H1 (cell line): ENCODE measurements at regions not wholly inside any gene's neighbourhood (a gene's known extent, or its start where the extent isn't known, plus 50 kb on each side); places are given as distances from the start of the nearest gene placed in this dataset.

Experiments
- CTCF ChIA-PET: fragments of 300-600 bp; sonication (Branson Sonifier 250); formaldehyde crosslinking; loops from one replicate; lab custom pipeline; 2021; ENCODE audit not compliant: partially characterized antibody; lab: Charles Lee
- POLR2A ChIA-PET: fragments of 300-600 bp; sonication (Branson Sonifier 250); formaldehyde crosslinking; loops from one replicate; lab custom pipeline; 2021; ENCODE audit warnings: inconsistent platforms; ENCODE audit not compliant: partially characterized antibody; lab: Charles Lee
- DNase-seq, 2 experiments: peaks; one replicate each; pipeline versions ENCODE4 v3.0.0 to v3.0.0-alpha.2; 2010 to 2022; ENCODE audit warnings: low spot score in 2 of 2, low read depth in 1 of 2, mixed read lengths in 1 of 2
- FAIRE-seq: peaks from 2 replicates; lab custom pipeline; 2011; peaks lifted over from hg19 to GRCh38; lab: Jason Lieb, UNC
- H2AFZ ChIP-seq: 2 replicates; pipeline ENCODE4 v1.8.1; 2012; ENCODE audit warnings: low read length, inconsistent platforms
- H2AK5ac ChIP-seq: 2 replicates; pipeline ENCODE4 v1.6.1; 2013; ENCODE audit warnings: low read depth, low read length
- H2BK120ac ChIP-seq: replicated peaks from 2 replicates; pipeline ENCODE3; 2013; ENCODE audit warnings: low read depth, low read length, inconsistent platforms
- H2BK12ac ChIP-seq: 2 replicates; pipeline ENCODE4 v1.6.1; 2013; ENCODE audit warnings: low read depth, low read length
- H2BK15ac ChIP-seq: 2 replicates; pipeline ENCODE4 v1.6.1; 2013; ENCODE audit warnings: low read length
- H2BK20ac ChIP-seq: 2 replicates; pipeline ENCODE4 v1.6.1; 2013; ENCODE audit warnings: low read length
- H2BK5ac ChIP-seq: 2 replicates; pipeline ENCODE4 v1.6.1; 2013; ENCODE audit warnings: low read depth, low read length
- H3K14ac ChIP-seq: 2 replicates; pipeline ENCODE4 v1.6.1; 2013; ENCODE audit warnings: inconsistent platforms; ENCODE audit not compliant: insufficient read length
- H3K18ac ChIP-seq: 2 replicates; pipeline ENCODE4 v1.6.1; 2013; ENCODE audit warnings: low read length; ENCODE audit errors: extremely low read depth
- H3K23ac ChIP-seq: 2 replicates; pipeline ENCODE4 v1.6.1; 2013; ENCODE audit warnings: inconsistent platforms; ENCODE audit not compliant: insufficient read length
- H3K23me2 ChIP-seq: 2 replicates; pipeline ENCODE4 v1.6.1; 2013; ENCODE audit warnings: low read depth, low read length
- H3K27ac ChIP-seq: 2 replicates; pipeline ENCODE4 v1.6.1; 2011; ENCODE audit warnings: low read depth, low read length, inconsistent platforms
- H3K27me3 ChIP-seq, 4 experiments: replicated peaks in 1 of 4; 1 replicate in 1 of 4; 2 replicates in 3 of 4; pipeline versions ENCODE4 v1.6.1 to v1.8.1; 2011 to 2013; ENCODE audit warnings: low read length in 3 of 4, mild to moderate bottlenecking in 3 of 4, inconsistent platforms in 2 of 4, mixed read lengths in 2 of 4, moderate library complexity in 1 of 4; ENCODE audit not compliant: control insufficient read depth in 3 of 4, insufficient read depth in 3 of 4; ENCODE audit errors: extremely low read depth in 1 of 4
- H3K36me3 ChIP-seq, 4 experiments: 2 replicates each; pipeline versions ENCODE4 v1.6.1 to v1.8.1; 2011 to 2013; ENCODE audit warnings: mild to moderate bottlenecking in 4 of 4, low read length in 3 of 4, moderate library complexity in 2 of 4, control low read depth in 1 of 4, inconsistent platforms in 1 of 4; ENCODE audit not compliant: insufficient read depth in 4 of 4, control insufficient read depth in 2 of 4
- H3K4ac ChIP-seq: replicated peaks from 2 replicates; pipeline ENCODE3; 2013; ENCODE audit warnings: low read length, low read depth, mixed read lengths, inconsistent platforms; ENCODE audit not compliant: insufficient read length
- H3K4me1 ChIP-seq, 4 experiments: replicated peaks in 1 of 4; 1 replicate in 1 of 4; 2 replicates in 3 of 4; pipeline versions ENCODE4 v1.6.1 to v1.8.1; 2011 to 2013; ENCODE audit warnings: low read length in 3 of 4, inconsistent platforms in 2 of 4, mixed read lengths in 1 of 4; ENCODE audit not compliant: insufficient read depth in 4 of 4, control insufficient read depth in 3 of 4
- H3K4me2 ChIP-seq, 2 experiments: 2 replicates each; pipeline versions ENCODE4 v1.6.1 to v1.8.1; 2011 to 2013; ENCODE audit warnings: low read depth in 2 of 2, low read length in 2 of 2, control low read depth in 1 of 2, inconsistent platforms in 1 of 2, mild to moderate bottlenecking in 1 of 2; ENCODE audit not compliant: insufficient read depth in 1 of 2
- H3K4me3 ChIP-seq, 4 experiments: fragments of 200-600, 300-600 bp in 1 of 4; sonication (generic), shearing (Covaris generic), sonication (Bioruptor Twin) in 1 of 4; 2 replicates each; pipeline versions ENCODE4 v1.5.1 to v1.8.1; 2011 to 2016; ENCODE audit warnings: low read length in 4 of 4, low read depth in 3 of 4, control low read depth in 2 of 4, inconsistent platforms in 2 of 4, mild to moderate bottlenecking in 2 of 4, mixed read lengths in 1 of 4, moderate library complexity in 1 of 4; ENCODE audit not compliant: insufficient read depth in 2 of 4; ENCODE audit errors: extremely low read depth in 1 of 4
- H3K56ac ChIP-seq: replicated peaks from 2 replicates; pipeline ENCODE3; 2013; ENCODE audit warnings: low read depth, mild to moderate bottlenecking, mixed read lengths, low read length, inconsistent platforms; ENCODE audit not compliant: insufficient read length
- H3K79me1 ChIP-seq: 2 replicates; pipeline ENCODE4 v1.6.1; 2013; ENCODE audit warnings: low read depth, low read length, control low read depth
- H3K79me2 ChIP-seq, 2 experiments: 2 replicates each; pipeline versions ENCODE4 v1.6.1 to v1.8.1; 2012 to 2013; ENCODE audit warnings: low read length in 2 of 2, mild to moderate bottlenecking in 2 of 2, inconsistent platforms in 1 of 2; ENCODE audit not compliant: insufficient read depth in 2 of 2, control insufficient read depth in 1 of 2
- H3K9ac ChIP-seq, 4 experiments: replicated peaks in 1 of 4; 1 replicate in 1 of 4; 2 replicates in 3 of 4; pipeline versions ENCODE4 v1.6.1 to v1.8.1; 2011 to 2013; ENCODE audit warnings: low read depth in 3 of 4, low read length in 3 of 4, control low read depth in 2 of 4, mild to moderate bottlenecking in 2 of 4, moderate library complexity in 2 of 4, inconsistent platforms in 1 of 4; ENCODE audit errors: extremely low read depth in 1 of 4
- H3K9me3 ChIP-seq, 2 experiments: 2 replicates each; pipeline versions ENCODE4 v1.6.1 to v1.8.1; 2012 to 2013; ENCODE audit warnings: mild to moderate bottlenecking in 2 of 2, moderate library complexity in 2 of 2, control low read depth in 1 of 2, inconsistent platforms in 1 of 2, low read depth in 1 of 2, low read length in 1 of 2, mixed read lengths in 1 of 2; ENCODE audit not compliant: insufficient read depth in 2 of 2
- H4K20me1 ChIP-seq, 2 experiments: replicated peaks in 1 of 2; 2 replicates each; pipeline versions ENCODE3 to v1.8.1; 2011 to 2013; ENCODE audit warnings: inconsistent platforms in 2 of 2, low read length in 2 of 2, mild to moderate bottlenecking in 1 of 2; ENCODE audit not compliant: insufficient read depth in 2 of 2, control insufficient read depth in 1 of 2
- H4K5ac ChIP-seq: 2 replicates; pipeline ENCODE4 v1.6.1; 2013; ENCODE audit warnings: low read length, low read depth, mixed read lengths, inconsistent platforms; ENCODE audit not compliant: insufficient read length
- H4K8ac ChIP-seq: 2 replicates; pipeline ENCODE4 v1.8.0; 2013; ENCODE audit warnings: mild to moderate bottlenecking, moderate library complexity, low read length, inconsistent platforms; ENCODE audit not compliant: insufficient read depth; ENCODE audit errors: extremely low read depth
- H4K91ac ChIP-seq: replicated peaks from 2 replicates; pipeline ENCODE3; 2013; ENCODE audit warnings: low read length, mixed read lengths, inconsistent platforms; ENCODE audit not compliant: insufficient read length
- ASH2L ChIP-seq: fragments of 200-600, 300-600 bp; sonication (generic); IDR thresholded peaks from one replicate; pipeline ENCODE4 v1.7.1; 2017; ENCODE audit warnings: low read length
- ATF2 ChIP-seq: IDR thresholded peaks from 2 replicates; pipeline ENCODE4 v1.6.1; 2012; ENCODE audit warnings: low read length, inconsistent platforms
- BACH1 ChIP-seq: IDR thresholded peaks from 2 replicates; pipeline ENCODE4 v1.6.1; 2012; ENCODE audit warnings: low read length, improper control_type of control experiment
- CBX5 ChIP-seq: fragments of 300-800, 300-1000 bp; sonication (generic); IDR thresholded peaks from 2 replicates; pipeline ENCODE4 v1.7.1; 2016; ENCODE audit warnings: antibody characterized with exemption, low read length, low read depth
- MAX ChIP-seq: IDR thresholded peaks from 2 replicates; pipeline ENCODE4 v1.6.1; 2012; ENCODE audit warnings: inconsistent platforms
- SIX5 ChIP-seq: IDR thresholded peaks from 2 replicates; pipeline ENCODE4 v1.6.1; 2011; ENCODE audit warnings: mild to moderate bottlenecking, low read depth, low read length

GRCh38 chr2:144032566-144032965 lies 487.4 kb downstream of the ZEB2 start:
- Histone ChIP-seq H2AFZ (no peak overlapping the region), H3K4me2 (no peak overlapping the region), H2BK5ac (no peak overlapping the region), H2BK12ac (no peak overlapping the region), H3K23ac (no peak overlapping the region), H3K9me3 (no peaks in the 10 kb centered on the region), H2BK15ac (no peak overlapping the region), H2AK5ac (no peak overlapping the region), H4K8ac (no peak overlapping the region), H2BK20ac (no peak overlapping the region), H3K14ac (no peak overlapping the region), H3K4ac (no peak overlapping the region), H3K18ac (no peak overlapping the region), H3K9ac (no peak overlapping the region), H3K4me1 (no peaks in the 10 kb centered on the region), H3K79me1 (no peaks in the 10 kb centered on the region), H3K36me3 (no peaks in the 10 kb centered on the region), H4K5ac (no peak overlapping the region), H4K20me1 (no peaks in the 10 kb centered on the region), H3K27ac (no peak overlapping the region), H4K91ac (no peak overlapping the region), H2BK120ac (no peak overlapping the region), H3K56ac (no peak overlapping the region), H3K4me3 (no peak overlapping the region), H3K27me3 (no peaks in the 10 kb centered on the region), H3K79me2 (no peaks in the 10 kb centered on the region), H3K23me2 (no peaks in the 10 kb centered on the region)
- CTCF ChIA-PET, result interaction anchor here (1.1 kb wide), 1 partner anchor 21 kb away, joined by 3 read pairs; no protein-coding TSS in a partner anchor
- no peak for TF ChIP-seq MAX
- no peak for TF ChIP-seq ATF2
- TF ChIP-seq BACH1, result no peak
- no peak for TF ChIP-seq CBX5
- TF ChIP-seq SIX5, result no peak
- no peak for TF ChIP-seq ASH2L
- DNase-seq, result no peak
- POLR2A ChIA-PET, result no interaction called here
- no peak for FAIRE-seq
